DLD1 (cell line): ENCODE measurements at regions not wholly inside any gene's neighbourhood (a gene's known extent, or its start where the extent isn't known, plus 50 kb on each side); places are given as distances from the start of the nearest gene placed in this dataset.
"Not testable (repeated sequence)": the region's sequence is repeated elsewhere in the genome, so short reads cannot be mapped to it uniquely, and the experiment has no call there.

ENCODE experiments used
- in situ Hi-C: cut with HindIII; loops from 2 replicates; pipeline ENCODE4 v1.10.0; 2017; ENCODE audit warnings: low sequenced_read_pairs

DNA sequence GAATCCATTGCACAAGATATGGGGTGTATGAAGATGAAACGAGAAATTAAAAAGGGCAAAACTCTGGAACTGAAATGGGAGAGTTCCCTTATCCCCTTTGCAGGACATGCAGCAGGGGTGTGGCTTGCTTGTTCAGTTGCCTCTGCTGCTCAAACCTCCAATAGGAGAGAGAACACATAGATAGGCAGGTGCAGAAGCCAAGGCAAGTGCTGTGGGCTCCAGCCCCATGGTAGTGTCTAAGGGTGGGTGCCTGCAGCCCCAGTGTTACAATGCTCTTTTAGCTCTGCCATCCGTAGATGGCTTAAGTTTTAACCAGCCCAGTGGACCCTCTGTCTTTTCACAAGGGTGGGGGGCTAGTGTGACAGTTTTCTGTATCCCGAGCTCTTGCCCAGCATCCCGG, 69.7 kb downstream of the CMAS start:
- in situ Hi-C loops: loop anchor here (5.0 kb wide), 1 partner anchor 87 kb away; no protein-coding TSS in a partner anchor

DNA sequence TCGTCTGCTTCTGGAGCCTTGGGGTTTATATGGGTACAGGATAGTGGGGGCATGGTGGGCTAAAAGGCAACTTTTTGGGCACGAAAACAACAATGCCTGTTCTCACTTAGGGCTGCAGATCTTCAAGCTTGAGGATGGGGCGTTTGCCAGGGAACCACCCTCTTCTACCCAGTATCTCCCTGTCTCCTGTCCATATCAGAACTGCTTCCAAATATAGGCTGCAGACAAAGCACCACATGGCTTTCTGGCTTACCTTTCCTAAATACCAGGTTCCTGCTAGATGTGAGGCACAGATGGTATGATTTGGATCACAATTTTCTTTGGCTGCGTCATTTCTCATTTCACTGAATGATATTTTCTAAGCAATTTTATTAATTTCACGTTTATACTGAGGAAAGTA, 70.4 kb downstream of the CMAS start:
- in situ Hi-C loops: loop anchor here (5.0 kb wide), 1 partner anchor 86 kb away; no protein-coding TSS in a partner anchor

DNA sequence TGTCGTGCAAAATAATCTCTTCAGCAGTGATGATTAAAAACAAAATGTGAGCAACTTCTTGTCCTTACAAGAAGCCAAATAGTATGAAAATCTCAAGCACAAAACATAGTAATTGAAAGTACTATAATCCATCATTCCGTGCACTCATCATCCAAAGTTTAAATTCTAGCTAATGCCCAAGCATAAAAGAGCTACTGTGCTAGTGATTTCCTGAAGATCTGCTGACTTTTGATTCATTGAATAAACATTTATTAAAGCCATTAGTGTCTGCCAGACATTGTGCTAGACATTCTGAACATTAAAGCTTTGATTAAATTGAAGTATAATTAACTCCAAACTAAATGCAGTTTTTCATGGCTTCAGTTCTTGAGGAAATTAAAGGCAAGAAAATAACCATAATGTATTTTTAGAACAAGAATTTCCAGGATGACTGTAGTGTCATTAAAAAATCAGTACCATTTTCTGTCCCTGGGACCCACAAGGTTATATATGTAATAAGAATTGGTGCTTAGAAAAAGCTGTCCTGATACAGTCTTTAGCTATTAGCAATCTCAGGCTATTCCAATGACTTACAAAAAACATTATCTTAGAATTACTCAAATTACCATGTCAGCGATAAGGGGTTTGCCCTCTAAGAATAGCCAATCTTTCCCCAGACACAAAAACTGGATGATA, 71.7 kb downstream of the CMAS start:
- in situ Hi-C loops: loop anchor here (5.0 kb wide), 1 partner anchor 85 kb away; no protein-coding TSS in a partner anchor

DNA sequence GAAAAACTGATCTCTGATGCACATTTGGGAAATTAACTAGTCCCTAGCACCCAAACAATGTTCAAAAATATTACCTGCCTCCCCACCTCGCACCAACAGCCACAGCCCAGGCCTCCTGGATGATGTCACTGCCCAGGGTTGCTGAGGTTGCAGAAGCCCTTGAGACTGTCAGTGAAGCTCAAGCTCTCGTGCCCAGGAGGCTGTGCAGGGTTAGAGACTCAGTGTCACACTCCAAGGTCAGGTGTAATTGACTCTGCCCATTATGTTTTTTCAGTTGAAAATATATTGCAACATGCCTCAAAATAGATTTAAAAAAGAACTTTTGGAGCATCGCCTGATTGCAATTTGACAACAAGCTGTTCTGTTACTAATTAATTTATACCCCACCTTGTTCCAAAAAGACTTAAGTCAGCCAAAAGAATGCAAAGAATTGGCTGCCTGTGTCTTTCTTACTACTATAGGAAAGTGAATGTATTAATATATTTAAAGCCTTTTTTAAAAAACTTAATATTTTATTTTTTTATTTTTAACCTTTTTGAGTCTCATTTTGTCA, 72.3 kb downstream of the CMAS start:
- in situ Hi-C loops: loop anchor here (5.0 kb wide), 1 partner anchor 84 kb away; no protein-coding TSS in a partner anchor

DNA sequence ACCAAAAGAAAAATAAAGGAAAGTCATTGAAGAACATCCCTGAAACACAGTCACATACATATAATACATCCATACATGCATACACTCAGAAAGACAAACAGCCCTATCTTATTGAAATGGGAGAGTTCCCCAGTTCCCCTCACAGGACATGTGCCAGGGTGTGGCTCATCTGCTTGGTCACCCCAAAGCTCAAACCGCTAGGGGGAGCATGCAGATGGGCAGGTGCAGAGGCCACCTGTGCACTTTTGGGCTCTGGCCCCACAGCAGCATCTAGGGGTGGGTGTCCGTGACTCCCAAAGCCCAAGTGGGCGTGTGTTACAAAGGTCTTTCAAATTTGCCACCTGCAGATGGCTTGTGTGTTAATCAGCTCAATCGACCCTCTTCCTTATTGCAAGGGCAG, 75.2 kb downstream of the CMAS start:
- in situ Hi-C loops: no loop called here

DNA sequence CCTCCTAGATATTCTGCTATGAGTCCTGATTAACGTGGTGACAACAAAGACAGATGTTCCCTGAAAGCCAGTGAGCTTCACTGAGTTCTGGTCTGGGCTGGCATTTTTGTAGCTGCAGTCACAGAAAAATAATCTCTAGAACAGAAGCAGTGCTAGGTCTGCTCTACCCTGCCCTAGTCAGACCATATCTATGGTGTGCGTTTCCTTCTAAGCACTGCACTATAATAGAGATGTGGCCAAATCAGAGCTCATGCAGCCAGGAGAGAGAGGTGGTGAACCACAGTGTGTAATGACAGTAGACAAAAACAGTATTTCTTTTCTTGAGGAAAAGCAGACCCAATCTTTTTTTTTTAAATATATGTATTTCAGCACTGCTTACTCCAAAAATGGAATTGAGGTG, 76.3 kb downstream of the CMAS start:
- in situ Hi-C loops: no loop called here

DNA sequence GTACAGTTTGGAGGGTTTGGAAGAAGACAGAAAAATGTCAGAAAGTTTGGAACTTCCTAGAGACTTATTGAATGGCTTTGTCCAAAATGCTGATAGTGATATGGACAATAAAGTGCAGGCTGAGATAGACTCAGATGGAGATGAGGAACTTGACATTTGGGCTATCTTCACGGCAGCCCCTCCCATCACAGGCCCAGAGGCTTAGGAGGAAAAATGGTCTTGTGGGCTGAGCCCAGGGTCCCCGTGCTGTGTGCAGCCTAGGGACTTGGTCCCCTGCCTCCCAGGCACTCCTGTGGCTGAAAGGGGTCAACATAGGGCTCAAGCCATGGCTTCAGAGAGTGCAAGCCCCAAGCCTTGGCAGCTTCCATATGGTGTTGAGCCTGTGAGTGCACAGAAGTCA, 79.0 kb downstream of the CMAS start:
- in situ Hi-C loops: no loop called here

DNA sequence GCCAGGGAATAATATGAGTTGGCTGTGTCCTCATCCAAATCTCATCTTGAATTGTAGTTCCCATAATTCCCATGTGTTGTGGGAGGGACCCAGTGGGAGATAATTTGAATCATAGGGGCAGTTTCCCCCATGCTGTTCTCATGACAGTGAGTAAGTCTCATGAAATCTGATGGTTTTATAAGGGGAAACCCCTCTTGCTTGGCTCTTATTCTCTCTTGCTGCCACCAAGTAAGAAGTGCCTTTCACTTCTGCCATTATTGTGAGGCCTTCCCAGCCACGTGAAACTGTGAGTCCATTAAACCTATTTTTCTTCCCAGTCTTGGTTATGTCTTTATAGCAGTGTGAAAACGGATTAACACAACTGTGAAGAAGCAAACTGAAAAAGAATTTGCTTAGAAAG, 80.1 kb downstream of the CMAS start:
- in situ Hi-C loops: not testable (repeated sequence)

DNA sequence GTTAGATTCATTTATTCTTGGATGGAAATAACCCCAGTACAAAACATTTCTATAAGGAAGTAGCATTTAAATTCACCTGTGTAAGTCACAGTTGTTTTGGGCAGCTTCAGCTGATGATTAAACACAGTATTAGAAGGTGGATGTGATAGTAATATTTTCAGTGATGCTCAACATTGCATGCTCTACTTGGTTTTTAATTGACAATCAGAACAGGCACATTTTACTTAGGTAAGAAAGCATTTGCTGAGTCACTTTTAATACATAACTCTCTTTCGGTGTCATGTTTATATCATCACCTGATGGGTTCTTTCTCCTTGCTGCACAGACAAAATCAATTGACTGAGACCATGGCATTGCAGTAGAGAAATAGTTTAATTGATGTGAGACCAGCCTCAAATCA, 80.7 kb downstream of the CMAS start:
- in situ Hi-C loops: no loop called here

DNA sequence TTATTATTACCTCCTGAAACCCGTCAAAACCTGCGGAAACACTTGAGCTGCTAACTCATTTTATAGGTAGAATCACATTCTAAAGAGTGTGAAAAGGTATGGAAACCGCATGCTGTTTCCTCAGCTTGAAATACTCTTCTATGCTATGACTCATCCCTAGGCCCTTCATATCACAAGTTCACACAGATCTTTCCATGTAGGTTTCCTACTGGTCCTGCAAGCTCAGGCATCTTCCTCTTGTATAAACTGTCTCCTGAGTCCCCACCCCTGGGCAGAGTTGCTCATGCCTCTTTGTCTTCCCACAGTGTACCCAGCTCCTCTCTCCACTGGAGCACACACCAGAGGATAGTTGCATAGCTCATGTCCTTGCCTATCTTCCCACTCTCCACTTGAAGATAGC, 84.7 kb downstream of the CMAS start:
- in situ Hi-C loops: no loop called here

DNA sequence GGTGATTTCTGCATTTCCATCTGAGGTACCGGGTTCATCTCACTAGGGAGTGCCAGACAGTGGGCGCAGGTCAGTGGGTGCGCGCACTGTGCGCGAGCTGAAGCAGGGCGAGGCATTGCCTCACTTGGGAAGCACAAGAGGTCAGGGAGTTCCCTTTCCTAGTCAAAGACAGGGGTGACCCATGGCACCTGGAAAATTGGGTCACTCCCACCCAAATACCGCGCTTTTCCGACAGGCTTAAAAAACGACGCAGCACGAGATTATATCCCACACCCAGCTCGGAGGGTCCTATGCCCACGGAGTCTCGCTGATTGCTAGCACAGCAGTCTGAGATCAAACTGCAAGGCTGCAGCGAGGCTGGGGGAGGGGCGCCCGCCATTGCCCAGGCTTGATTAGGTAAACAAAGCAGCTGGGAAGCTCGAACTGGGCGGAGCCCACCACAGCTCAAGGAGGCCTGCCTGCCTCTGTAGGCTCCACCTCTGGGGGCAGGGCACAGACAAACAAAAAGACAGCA, 90.6 kb downstream of the CMAS start:
- in situ Hi-C loops: not testable (repeated sequence)
